ENCODE measurements at regions not wholly inside any gene's neighbourhood (a gene's known extent, or its start where the extent isn't known, plus 50 kb on each side); places are given as distances from the start of the nearest gene placed in this dataset.

DNA sequence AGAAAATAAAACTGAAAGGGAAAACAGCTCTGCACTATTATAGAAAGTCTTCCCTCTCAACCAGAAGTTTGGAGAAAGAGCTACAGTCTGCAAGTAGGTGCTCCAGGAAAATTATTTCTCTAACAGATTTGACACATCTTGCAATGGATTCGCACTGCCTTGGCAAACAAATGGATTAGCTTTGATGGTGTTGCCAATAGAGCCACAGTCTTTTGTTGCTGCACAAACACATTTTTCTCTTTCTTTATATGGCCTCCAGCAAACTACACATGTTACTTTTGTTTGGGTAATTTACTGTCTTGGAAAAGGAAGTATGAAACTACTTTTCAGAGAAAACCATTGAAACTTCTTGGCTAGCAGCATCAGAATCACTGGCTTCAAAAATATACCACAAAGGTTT, 523.1 kb downstream of the EFNA5 start:
- TF ChIP-seq, protein P1, sequence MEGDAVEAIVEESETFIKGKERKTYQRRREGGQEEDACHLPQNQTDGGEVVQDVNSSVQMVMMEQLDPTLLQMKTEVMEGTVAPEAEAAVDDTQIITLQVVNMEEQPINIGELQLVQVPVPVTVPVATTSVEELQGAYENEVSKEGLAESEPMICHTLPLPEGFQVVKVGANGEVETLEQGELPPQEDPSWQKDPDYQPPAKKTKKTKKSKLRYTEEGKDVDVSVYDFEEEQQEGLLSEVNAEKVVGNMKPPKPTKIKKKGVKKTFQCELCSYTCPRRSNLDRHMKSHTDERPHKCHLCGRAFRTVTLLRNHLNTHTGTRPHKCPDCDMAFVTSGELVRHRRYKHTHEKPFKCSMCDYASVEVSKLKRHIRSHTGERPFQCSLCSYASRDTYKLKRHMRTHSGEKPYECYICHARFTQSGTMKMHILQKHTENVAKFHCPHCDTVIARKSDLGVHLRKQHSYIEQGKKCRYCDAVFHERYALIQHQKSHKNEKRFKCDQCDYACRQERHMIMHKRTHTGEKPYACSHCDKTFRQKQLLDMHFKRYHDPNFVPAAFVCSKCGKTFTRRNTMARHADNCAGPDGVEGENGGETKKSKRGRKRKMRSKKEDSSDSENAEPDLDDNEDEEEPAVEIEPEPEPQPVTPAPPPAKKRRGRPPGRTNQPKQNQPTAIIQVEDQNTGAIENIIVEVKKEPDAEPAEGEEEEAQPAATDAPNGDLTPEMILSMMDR (IDR thresholded peaks at IDR 0.05) = no peak
- TF ChIP-seq POLR2A (IDR thresholded peaks at IDR 0.05) = no peak
